GM12874 (cell line): ENCODE measurements at regions not wholly inside any gene's neighbourhood (a gene's known extent, or its start where the extent isn't known, plus 50 kb on each side); places are given as distances from the start of the nearest gene placed in this dataset.

Source experiments
- CTCF ChIP-seq: IDR thresholded peaks from 2 replicates; pipeline ENCODE4 v1.5.1; 2011; ENCODE audit warnings: low read depth, mild to moderate bottlenecking, control low read depth, low read length, moderate library complexity; ENCODE audit not compliant: insufficient read depth

GRCh38 chr6:128803911-128804310 lies 79.0 kb upstream of the LAMA2 start:
- TF ChIP-seq CTCF = no peak

- TF ChIP-seq CTCF = no peak
Measured at GRCh38 chr6:128801621-128802020, 81.3 kb upstream of the LAMA2 start.

- no peak for TF ChIP-seq CTCF
Measured at GRCh38 chr6:128784266-128784665, 98.7 kb upstream of the LAMA2 start.

GRCh38 chr6:128768187-128768586 lies 114.8 kb upstream of the LAMA2 start:
- TF ChIP-seq CTCF = no peak

GRCh38 chr6:128767705-128768104 lies 115.2 kb upstream of the LAMA2 start:
- no peak for TF ChIP-seq CTCF

GRCh38 chr6:128767150-128767549 lies 115.8 kb upstream of the LAMA2 start:
- TF ChIP-seq CTCF = no peak

GRCh38 chr6:128763599-128764300 lies 119.2 kb upstream of the LAMA2 start:
- TF ChIP-seq CTCF = no peak

- TF ChIP-seq CTCF = no peak
Measured at GRCh38 chr6:128759901-128760300, 123.0 kb upstream of the LAMA2 start.
